ENCODE measurements at regions not wholly inside any gene's neighbourhood (a gene's known extent, or its start where the extent isn't known, plus 50 kb on each side); places are given as distances from the start of the nearest gene placed in this dataset.

GRCh38 chr19:30076751-30077670, 135.0 kb downstream of the URI1 start:
- Histone ChIP-seq H3K79me2 (ENCODE audit: insufficient read depth, low read length) (no peaks in the 10 kb centered on the region), H3K27me3 (ENCODE audit: insufficient read depth, low read length) (peaks cover 30% of the 10 kb centered on the region), H3K4me3 (replicated peaks in 1 of 2; ENCODE audit: low read depth in 1 of 2, low read length in 2 of 2) (no peak overlapping the region), H3K4me1 (ENCODE audit: control insufficient read depth in 1 of 2, insufficient read depth in 2 of 2, low read length in 2 of 2) (no peaks in the 10 kb centered on the region), H3K9me2 (ENCODE audit: insufficient read depth) (no peaks in the 10 kb centered on the region), H3K9me3 (ENCODE audit: control insufficient read depth in 1 of 2, insufficient read depth in 1 of 2, low read depth in 1 of 2, low read length in 2 of 2) (no peaks in the 10 kb centered on the region), H3K36me3 (ENCODE audit: control insufficient read depth in 1 of 2, insufficient read depth in 2 of 2, low read length in 2 of 2) (no peaks in the 10 kb centered on the region), H3K4me2 (ENCODE audit: low read length) (no peak overlapping the region), H3K9ac (ENCODE audit: low read length) (no peak overlapping the region), H2AFZ (ENCODE audit: low read depth, low read length, poor library complexity, severe bottlenecking) (no peak overlapping the region), H4K20me1 (ENCODE audit: insufficient read depth) (no peaks in the 10 kb centered on the region), H3K27ac (ENCODE audit: low read depth, low read length) (no peak overlapping the region)
- POLR2A ChIA-PET, result no interaction called here
- intact Hi-C loops (cut with micrococcal nuclease), result no loop called here
- peak; percentile 64 for ATAC-seq
- no peak for TF ChIP-seq EZH2 (IDR thresholded peaks at IDR 0.05)
- no peak for TF ChIP-seq CTCF (IDR thresholded peaks at IDR 0.05 in 2 of 3, conservative IDR thresholded peaks at IDR 0.05 in 1 of 3; ENCODE audit: borderline replicate concordance in 1 of 3, insufficient read depth in 1 of 3, low read depth in 2 of 3, low read length in 2 of 3)
- TF ChIP-seq EZH2phosphoT487 (IDR thresholded peaks at IDR 0.05; ENCODE audit: borderline replicate concordance), result no peak
- TF ChIP-seq, protein P1, sequence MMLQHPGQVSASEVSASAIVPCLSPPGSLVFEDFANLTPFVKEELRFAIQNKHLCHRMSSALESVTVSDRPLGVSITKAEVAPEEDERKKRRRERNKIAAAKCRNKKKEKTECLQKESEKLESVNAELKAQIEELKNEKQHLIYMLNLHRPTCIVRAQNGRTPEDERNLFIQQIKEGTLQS (IDR thresholded peaks at IDR 0.05), result no peak
- no peak for TF ChIP-seq SP1 (IDR thresholded peaks at IDR 0.05; ENCODE audit: low read depth)
- TF ChIP-seq, protein P2, sequence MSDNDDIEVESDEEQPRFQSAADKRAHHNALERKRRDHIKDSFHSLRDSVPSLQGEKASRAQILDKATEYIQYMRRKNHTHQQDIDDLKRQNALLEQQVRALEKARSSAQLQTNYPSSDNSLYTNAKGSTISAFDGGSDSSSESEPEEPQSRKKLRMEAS (IDR thresholded peaks at IDR 0.05), result no peak
- TF ChIP-seq RAD21 (IDR thresholded peaks at IDR 0.05; ENCODE audit: low read depth), result no peak
- TF ChIP-seq SRF (IDR thresholded peaks at IDR 0.05; ENCODE audit: low read depth), result no peak
- no peak for TF ChIP-seq JUND (IDR thresholded peaks at IDR 0.05)
- TF ChIP-seq FOSL1 (IDR thresholded peaks at IDR 0.05; ENCODE audit: low read depth), result no peak
- no peak for TF ChIP-seq ZFX (IDR thresholded peaks at IDR 0.05)
- no peak for TF ChIP-seq POLR2AphosphoS5 (IDR thresholded peaks at IDR 0.05; ENCODE audit: low read depth, low read length)
- TF ChIP-seq REST (IDR thresholded peaks at IDR 0.05; ENCODE audit: low read depth), result no peak
- CTCF ChIA-PET, result no interaction called here
- no peak for DNase-seq (ENCODE audit: low read depth, low spot score)
- RAD21 ChIA-PET (ENCODE audit: low non-redundant PET in 1 of 2, low total read pairs in 2 of 2, uncharacterized antibody in 2 of 2, unreplicated experiment in 2 of 2), result no interaction called here
- no TSS peak for BruUV-seq (replicated peaks)
